H7 (cell line): ENCODE measurements at regions not wholly inside any gene's neighbourhood (a gene's known extent, or its start where the extent isn't known, plus 50 kb on each side); places are given as distances from the start of the nearest gene placed in this dataset.

Source experiments
- DNase-seq: peaks from one replicate; pipeline ENCODE4 v3.0.0; 2012
- H3K27me3 ChIP-seq: 2 replicates; pipeline ENCODE4 v1.6.0; 2011; ENCODE audit warnings: mild to moderate bottlenecking, low read length; ENCODE audit not compliant: control insufficient read depth, insufficient read depth
- H3K36me3 ChIP-seq: replicated peaks from 2 replicates; pipeline ENCODE4 v1.5.1; 2011; ENCODE audit warnings: low read length; ENCODE audit not compliant: control insufficient read depth, insufficient read depth
- H3K4me3 ChIP-seq: 2 replicates; pipeline ENCODE4 v1.5.1; 2011; ENCODE audit warnings: low read depth, mild to moderate bottlenecking, control low read depth, low read length, moderate library complexity; ENCODE audit not compliant: insufficient read depth

GRCh38 chr10:94043431-94043990 is 49.8 kb downstream of the PLCE1 start:
- H3K27me3 ChIP-seq: no peaks in the 10 kb centered on the region
- DNase-seq: no peak
- H3K4me3 ChIP-seq: no peak overlapping the region
- no peaks in the 10 kb centered on the region for H3K36me3 ChIP-seq

- no peaks in the 10 kb centered on the region for H3K27me3 ChIP-seq
- H3K4me3 ChIP-seq: no peak overlapping the region
- DNase-seq: peak; percentile 8
- no peaks in the 10 kb centered on the region for H3K36me3 ChIP-seq
These were observed 52.4 kb downstream of the PLCE1 start for GRCh38 chr10:94046098-94046497.

GRCh38 chr10:94047293-94047692 is 53.6 kb downstream of the PLCE1 start:
- no peaks in the 10 kb centered on the region for H3K36me3 ChIP-seq
- H3K4me3 ChIP-seq: no peak overlapping the region
- DNase-seq: no peak
- no peaks in the 10 kb centered on the region for H3K27me3 ChIP-seq

GRCh38 chr10:94049911-94050310 is 56.2 kb downstream of the PLCE1 start:
- Histone ChIP-seq H3K36me3 (no peaks in the 10 kb centered on the region), H3K27me3 (no peaks in the 10 kb centered on the region), H3K4me3 (no peak overlapping the region)
- DNase-seq: no peak

- no peak for DNase-seq
- Histone ChIP-seq H3K27me3 (no peaks in the 10 kb centered on the region), H3K4me3 (no peak overlapping the region)
These were observed 58.5 kb downstream of the PLCE1 start for GRCh38 chr10:94052281-94052680.

GRCh38 chr10:94052866-94053791 is 59.4 kb downstream of the PLCE1 start:
- Histone ChIP-seq H3K27me3 (no peaks in the 10 kb centered on the region), H3K4me3 (no peak overlapping the region), H3K36me3 (no peaks in the 10 kb centered on the region)
- DNase-seq: no peak

More at GRCh38 chr10:94052281-94052680, 58.5 kb downstream of the PLCE1 start:
- no peaks in the 10 kb centered on the region for H3K36me3 ChIP-seq

GRCh38 chr10:94059178-94059883 is 65.6 kb downstream of the PLCE1 start:
- DNase-seq: no peak
- H3K36me3 ChIP-seq: no peaks in the 10 kb centered on the region

GRCh38 chr10:94061026-94061425 is 67.3 kb downstream of the PLCE1 start:
- Histone ChIP-seq H3K4me3 (no peak overlapping the region), H3K36me3 (no peaks in the 10 kb centered on the region), H3K27me3 (no peaks in the 10 kb centered on the region; the same call in 1 of the 2 replicates)
- DNase-seq: no peak

More at GRCh38 chr10:94059178-94059883, 65.6 kb downstream of the PLCE1 start:
- no peaks in the 10 kb centered on the region; the same call in 1 of the 2 replicates for H3K27me3 ChIP-seq
- H3K4me3 ChIP-seq: no peak overlapping the region

GRCh38 chr10:94062611-94063010 is 68.9 kb downstream of the PLCE1 start:
- H3K4me3 ChIP-seq: no peak overlapping the region
- no peaks in the 10 kb centered on the region; the same call in 1 of the 2 replicates for H3K27me3 ChIP-seq
- DNase-seq: no peak
- H3K36me3 ChIP-seq: no peaks in the 10 kb centered on the region

GRCh38 chr10:94065362-94065761 is 71.6 kb downstream of the PLCE1 start:
- H3K4me3 ChIP-seq: no peak overlapping the region
- no peaks in the 10 kb centered on the region for H3K36me3 ChIP-seq
- DNase-seq: no peak
- H3K27me3 ChIP-seq: no peaks in the 10 kb centered on the region; the same call in 1 of the 2 replicates

- Histone ChIP-seq H3K27me3 (no peaks in the 10 kb centered on the region; the same call in 1 of the 2 replicates), H3K4me3 (no peak overlapping the region), H3K36me3 (no peaks in the 10 kb centered on the region)
- DNase-seq: no peak
These were observed 72.1 kb downstream of the PLCE1 start for GRCh38 chr10:94065787-94066186.

GRCh38 chr10:94066411-94066810 is 72.7 kb downstream of the PLCE1 start:
- DNase-seq: peak; percentile 35
- Histone ChIP-seq H3K27me3 (no peaks in the 10 kb centered on the region; the same call in 1 of the 2 replicates), H3K4me3 (no peak overlapping the region), H3K36me3 (no peaks in the 10 kb centered on the region)

- Histone ChIP-seq H3K36me3 (no peaks in the 10 kb centered on the region), H3K27me3 (no peaks in the 10 kb centered on the region), H3K4me3 (no peak overlapping the region)
- no peak for DNase-seq
These were observed 76.2 kb downstream of the PLCE1 start for GRCh38 chr10:94069884-94070283.

- Histone ChIP-seq H3K36me3 (no peaks in the 10 kb centered on the region), H3K27me3 (no peaks in the 10 kb centered on the region), H3K4me3 (no peak overlapping the region)
- DNase-seq: no peak
These were observed 80.7 kb downstream of the PLCE1 start for GRCh38 chr10:94074462-94074861.
